Peyer's patch (tissue), 4 donors: ENCODE measurements at regions not wholly inside any gene's neighbourhood (a gene's known extent, or its start where the extent isn't known, plus 50 kb on each side); places are given as distances from the start of the nearest gene placed in this dataset.

ENCODE experiments used
- POLR2A ChIP-seq, 2 donors: fragments of 450-650 bp; IDR thresholded peaks; one replicate each; pipeline ENCODE4 v1.5.1; 2017; ENCODE audit warnings: antibody characterized with exemption in 2 of 2, mild to moderate bottlenecking in 2 of 2, moderate library complexity in 2 of 2
- TF ChIP-seq, protein P1 (sequence below), 6 experiments: fragments of 450-650 bp in 4 of 6; fragments of 200-600 bp in 2 of 6; sonication (generic) in 1 of 6; IDR thresholded peaks; one replicate each; pipeline ENCODE4 v1.5.1; 2017 to 2019; ENCODE audit warnings: antibody characterized with exemption in 6 of 6, mild to moderate bottlenecking in 3 of 6, moderate library complexity in 1 of 6

DNA sequence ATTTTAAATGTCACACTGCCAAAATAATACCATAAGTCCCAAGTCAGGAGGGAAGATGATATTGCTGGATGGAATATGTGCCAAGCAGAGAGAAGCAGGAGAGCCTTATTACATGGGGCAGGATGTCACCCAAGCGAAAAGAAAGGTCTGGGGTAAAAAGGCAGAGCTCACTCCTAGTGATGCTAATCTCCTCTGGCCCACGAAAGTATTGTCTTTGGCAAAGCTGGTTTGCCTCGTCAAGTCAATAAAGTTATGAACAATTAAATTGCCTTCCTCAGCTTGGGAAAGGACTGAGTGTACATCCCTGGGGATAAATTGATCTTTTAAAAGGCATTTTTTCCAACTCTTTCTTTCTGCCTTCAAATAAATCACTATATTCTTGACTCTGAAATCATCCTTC is 220.6 kb downstream of the DMAC1 start:
- TF ChIP-seq, protein P1, sequence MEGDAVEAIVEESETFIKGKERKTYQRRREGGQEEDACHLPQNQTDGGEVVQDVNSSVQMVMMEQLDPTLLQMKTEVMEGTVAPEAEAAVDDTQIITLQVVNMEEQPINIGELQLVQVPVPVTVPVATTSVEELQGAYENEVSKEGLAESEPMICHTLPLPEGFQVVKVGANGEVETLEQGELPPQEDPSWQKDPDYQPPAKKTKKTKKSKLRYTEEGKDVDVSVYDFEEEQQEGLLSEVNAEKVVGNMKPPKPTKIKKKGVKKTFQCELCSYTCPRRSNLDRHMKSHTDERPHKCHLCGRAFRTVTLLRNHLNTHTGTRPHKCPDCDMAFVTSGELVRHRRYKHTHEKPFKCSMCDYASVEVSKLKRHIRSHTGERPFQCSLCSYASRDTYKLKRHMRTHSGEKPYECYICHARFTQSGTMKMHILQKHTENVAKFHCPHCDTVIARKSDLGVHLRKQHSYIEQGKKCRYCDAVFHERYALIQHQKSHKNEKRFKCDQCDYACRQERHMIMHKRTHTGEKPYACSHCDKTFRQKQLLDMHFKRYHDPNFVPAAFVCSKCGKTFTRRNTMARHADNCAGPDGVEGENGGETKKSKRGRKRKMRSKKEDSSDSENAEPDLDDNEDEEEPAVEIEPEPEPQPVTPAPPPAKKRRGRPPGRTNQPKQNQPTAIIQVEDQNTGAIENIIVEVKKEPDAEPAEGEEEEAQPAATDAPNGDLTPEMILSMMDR (IDR thresholded peaks at IDR 0.05) = no peak
- TF ChIP-seq POLR2A (IDR thresholded peaks at IDR 0.05) = no peak
